ENCODE measurements at regions not wholly inside any gene's neighbourhood (a gene's known extent, or its start where the extent isn't known, plus 50 kb on each side); places are given as distances from the start of the nearest gene placed in this dataset.

DNA sequence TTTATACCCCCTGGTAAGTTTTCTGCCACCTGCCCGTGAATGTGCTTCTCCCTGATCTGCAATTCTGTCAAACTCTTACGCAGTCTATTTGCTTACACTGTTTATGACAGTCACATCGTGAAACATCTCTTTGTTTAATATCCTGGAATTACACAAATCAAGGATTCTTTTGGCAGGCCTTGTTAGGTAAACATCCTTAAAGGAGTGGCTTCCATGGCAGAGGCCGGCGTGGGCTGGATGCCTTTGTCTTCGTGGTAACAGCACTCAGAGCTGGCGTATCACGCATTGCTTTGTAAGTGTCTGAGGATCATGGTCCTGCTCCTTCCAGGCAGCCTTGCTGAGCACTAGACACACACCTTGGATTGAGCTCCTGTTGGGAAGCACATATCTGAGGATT lies 145.7 kb downstream of the IRX1 start:
- no peaks in the 10 kb centered on the region for H3K36me3 ChIP-seq (ENCODE audit: control insufficient read depth, insufficient read depth, low read length)
- Mint-ChIP-seq H3K27me3 (ENCODE audit: insufficient read depth, unreplicated experiment) (no peaks in the 10 kb centered on the region), H3K9me3 (ENCODE audit: unreplicated experiment) (peaks cover 22% of the 10 kb centered on the region), H3K27ac (ENCODE audit: unreplicated experiment) (no peak overlapping the region), H3K4me1 (ENCODE audit: low read depth, unreplicated experiment) (no peaks in the 10 kb centered on the region), H3K4me3 (ENCODE audit: unreplicated experiment) (no peak overlapping the region), H3K36me3 (ENCODE audit: insufficient read depth, unreplicated experiment) (no peaks in the 10 kb centered on the region)
- BruUV-seq (replicated peaks): no TSS peak
- no peak for TF ChIP-seq CTCF (IDR thresholded peaks at IDR 0.05; ENCODE audit: insufficient read depth in 1 of 2, low read depth in 1 of 2, low read length in 1 of 2, severe bottlenecking in 1 of 2, unreplicated experiment in 1 of 2)
- ChIA-PET POLR2A (no interaction called here), CTCF (no interaction called here)
- H3K27me3 ChIP-seq (replicated peaks; ENCODE audit: control insufficient read depth, insufficient read depth, low read length): no peaks in the 10 kb centered on the region
- H3K4me1 ChIP-seq: no peaks in the 10 kb centered on the region
- DNase-seq: no peak
- H3K9me3 ChIP-seq: no peaks in the 10 kb centered on the region
- no peak overlapping the region for H3K4me3 ChIP-seq (ENCODE audit: low read depth, low read length)
- intact Hi-C loops (cut with micrococcal nuclease; ENCODE audit: unreplicated experiment): no loop called here

- no peaks in the 10 kb centered on the region for H3K4me1 ChIP-seq
These were observed 147.1 kb downstream of the IRX1 start for GRCh38 chr5:3742750-3743149.

DNA sequence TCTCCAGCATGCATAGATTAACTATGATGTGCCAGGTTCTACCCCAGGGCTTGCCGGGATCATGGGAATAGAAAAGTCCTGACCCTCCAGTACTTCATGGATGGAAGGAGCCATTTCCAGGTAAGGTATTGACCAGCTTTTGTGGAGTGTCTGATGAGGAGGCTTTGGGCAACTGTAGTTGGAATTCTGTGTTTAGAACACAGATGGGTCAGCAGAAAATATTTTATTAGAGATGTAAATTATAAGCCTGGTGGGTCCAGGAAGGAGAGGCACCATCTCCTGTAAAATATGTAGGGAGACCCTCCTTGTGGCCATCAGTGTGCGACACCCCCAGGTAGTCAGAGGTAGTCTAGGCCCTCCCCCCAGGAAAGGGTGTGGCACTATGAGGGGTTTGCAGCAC lies 156.2 kb downstream of the IRX1 start:
- Mint-ChIP-seq H3K27ac (ENCODE audit: unreplicated experiment) (no peak overlapping the region), H3K27me3 (ENCODE audit: insufficient read depth, unreplicated experiment) (peaks cover 3% of the 10 kb centered on the region), H3K4me3 (ENCODE audit: unreplicated experiment) (no peak overlapping the region), H3K4me1 (ENCODE audit: low read depth, unreplicated experiment) (no peaks in the 10 kb centered on the region), H3K9me3 (ENCODE audit: unreplicated experiment) (peaks cover 16% of the 10 kb centered on the region), H3K36me3 (ENCODE audit: insufficient read depth, unreplicated experiment) (no peaks in the 10 kb centered on the region)
- Histone ChIP-seq H3K27me3 (replicated peaks; ENCODE audit: control insufficient read depth, insufficient read depth, low read length) (no peaks in the 10 kb centered on the region), H3K36me3 (ENCODE audit: control insufficient read depth, insufficient read depth, low read length) (no peaks in the 10 kb centered on the region), H3K4me1 (no peaks in the 10 kb centered on the region), H3K4me3 (ENCODE audit: low read depth, low read length) (no peak overlapping the region), H3K9me3 (peaks cover 5% of the 10 kb centered on the region; the same call in 1 of the 2 replicates)
- no TSS peak for BruUV-seq (replicated peaks)
- intact Hi-C loops (cut with micrococcal nuclease; ENCODE audit: unreplicated experiment): no loop called here
- ChIA-PET POLR2A (no interaction called here), CTCF (no interaction called here)
- no peak for DNase-seq
- no peak for TF ChIP-seq CTCF (IDR thresholded peaks at IDR 0.05; ENCODE audit: insufficient read depth in 1 of 2, low read depth in 1 of 2, low read length in 1 of 2, severe bottlenecking in 1 of 2, unreplicated experiment in 1 of 2)

More at GRCh38 chr5:3742750-3743149, 147.1 kb downstream of the IRX1 start:
- ChIA-PET CTCF (no interaction called here), POLR2A (no interaction called here)
- no peak for DNase-seq
- intact Hi-C loops (cut with micrococcal nuclease; ENCODE audit: unreplicated experiment): no loop called here
- no peaks in the 10 kb centered on the region for H3K27me3 ChIP-seq (replicated peaks; ENCODE audit: control insufficient read depth, insufficient read depth, low read length)
- Mint-ChIP-seq H3K27me3 (ENCODE audit: insufficient read depth, unreplicated experiment) (no peaks in the 10 kb centered on the region), H3K4me3 (ENCODE audit: unreplicated experiment) (no peak overlapping the region), H3K27ac (ENCODE audit: unreplicated experiment) (no peak overlapping the region), H3K36me3 (ENCODE audit: insufficient read depth, unreplicated experiment) (no peaks in the 10 kb centered on the region), H3K4me1 (ENCODE audit: low read depth, unreplicated experiment) (no peaks in the 10 kb centered on the region), H3K9me3 (ENCODE audit: unreplicated experiment) (peaks cover 24% of the 10 kb centered on the region)
- no peak overlapping the region for H3K4me3 ChIP-seq (ENCODE audit: low read depth, low read length)
- H3K36me3 ChIP-seq (ENCODE audit: control insufficient read depth, insufficient read depth, low read length): no peaks in the 10 kb centered on the region
- TF ChIP-seq CTCF (IDR thresholded peaks at IDR 0.05; ENCODE audit: insufficient read depth in 1 of 2, low read depth in 1 of 2, low read length in 1 of 2, severe bottlenecking in 1 of 2, unreplicated experiment in 1 of 2): no peak
- H3K9me3 ChIP-seq: peaks cover 5% of the 10 kb centered on the region; the same call in 1 of the 2 replicates
- no TSS peak for BruUV-seq (replicated peaks)

All from Caco-2 (cell line).